ENCODE measurements at regions not wholly inside any gene's neighbourhood (a gene's known extent, or its start where the extent isn't known, plus 50 kb on each side); places are given as distances from the start of the nearest gene placed in this dataset.

GRCh38 chr14:82776958-82777357 lies 1243.3 kb upstream of the SEL1L start:
- no peak for DNase-seq

GRCh38 chr14:82778008-82778590 lies 1244.4 kb upstream of the SEL1L start:
- no peak for DNase-seq
- Histone ChIP-seq H2AFZ (ENCODE audit: low read length) (no peak overlapping the region), H3K4me1 (ENCODE audit: low read length) (no peaks in the 10 kb centered on the region), H3K9me3 (ENCODE audit: low read length) (peaks cover 12% of the 10 kb centered on the region), H3K79me2 (ENCODE audit: low read length) (no peaks in the 10 kb centered on the region), H3K27me3 (ENCODE audit: low read length) (no peaks in the 10 kb centered on the region), H3K9me2 (replicated peaks; ENCODE audit: insufficient read depth, low read length) (no peaks in the 10 kb centered on the region), H3K36me3 (ENCODE audit: insufficient read depth, low read length) (no peaks in the 10 kb centered on the region), H4K20me1 (ENCODE audit: insufficient read depth, low read depth, low read length) (no peaks in the 10 kb centered on the region), H3K4me2 (ENCODE audit: low read depth, low read length, poor library complexity, severe bottlenecking) (no peak overlapping the region), H3K27ac (ENCODE audit: low read length) (no peak overlapping the region), H3K4me3 (ENCODE audit: low read length) (no peak overlapping the region), H3K9ac (ENCODE audit: low read length) (no peak overlapping the region)

More at GRCh38 chr14:82776958-82777357, 1243.3 kb upstream of the SEL1L start:
- Histone ChIP-seq H3K4me3 (ENCODE audit: low read length) (no peak overlapping the region), H3K79me2 (ENCODE audit: low read length) (no peaks in the 10 kb centered on the region), H3K27me3 (ENCODE audit: low read length) (no peaks in the 10 kb centered on the region), H3K4me1 (ENCODE audit: low read length) (no peaks in the 10 kb centered on the region), H3K27ac (ENCODE audit: low read length) (no peak overlapping the region), H3K9ac (ENCODE audit: low read length) (no peak overlapping the region), H2AFZ (ENCODE audit: low read length) (no peak overlapping the region), H3K9me2 (replicated peaks; ENCODE audit: insufficient read depth, low read length) (no peaks in the 10 kb centered on the region), H3K36me3 (ENCODE audit: insufficient read depth, low read length) (no peaks in the 10 kb centered on the region), H3K9me3 (ENCODE audit: low read length) (peaks cover 12% of the 10 kb centered on the region), H3K4me2 (ENCODE audit: low read depth, low read length, poor library complexity, severe bottlenecking) (no peak overlapping the region), H4K20me1 (ENCODE audit: insufficient read depth, low read depth, low read length) (no peaks in the 10 kb centered on the region)

- Histone ChIP-seq H3K4me3 (ENCODE audit: low read length) (no peak overlapping the region), H3K9me2 (replicated peaks; ENCODE audit: insufficient read depth, low read length) (no peaks in the 10 kb centered on the region), H3K27ac (ENCODE audit: low read length) (no peak overlapping the region), H3K79me2 (ENCODE audit: low read length) (no peaks in the 10 kb centered on the region), H4K20me1 (ENCODE audit: insufficient read depth, low read depth, low read length) (no peaks in the 10 kb centered on the region), H3K9ac (ENCODE audit: low read length) (no peak overlapping the region), H2AFZ (ENCODE audit: low read length) (no peak overlapping the region), H3K9me3 (ENCODE audit: low read length) (peaks cover 12% of the 10 kb centered on the region), H3K4me2 (ENCODE audit: low read depth, low read length, poor library complexity, severe bottlenecking) (no peak overlapping the region), H3K27me3 (ENCODE audit: low read length) (no peaks in the 10 kb centered on the region), H3K4me1 (ENCODE audit: low read length) (no peaks in the 10 kb centered on the region), H3K36me3 (ENCODE audit: insufficient read depth, low read length) (no peaks in the 10 kb centered on the region)
- DNase-seq = no peak
Observed at GRCh38 chr14:82778601-82779000, 1244.9 kb upstream of the SEL1L start.

- H3K9ac ChIP-seq (ENCODE audit: low read length) = no peak overlapping the region
- no peaks in the 10 kb centered on the region for H4K20me1 ChIP-seq (ENCODE audit: insufficient read depth, low read depth, low read length)
- DNase-seq = no peak
- H3K79me2 ChIP-seq (ENCODE audit: low read length) = no peaks in the 10 kb centered on the region
- H3K4me3 ChIP-seq (ENCODE audit: low read length) = no peak overlapping the region
- no peak overlapping the region for H2AFZ ChIP-seq (ENCODE audit: low read length)
- peaks cover 11% of the 10 kb centered on the region for H3K9me3 ChIP-seq (ENCODE audit: low read length)
- no peaks in the 10 kb centered on the region for H3K36me3 ChIP-seq (ENCODE audit: insufficient read depth, low read length)
- no peaks in the 10 kb centered on the region for H3K4me1 ChIP-seq (ENCODE audit: low read length)
- no peak overlapping the region for H3K4me2 ChIP-seq (ENCODE audit: low read depth, low read length, poor library complexity, severe bottlenecking)
- H3K27ac ChIP-seq (ENCODE audit: low read length) = no peak overlapping the region
- no peaks in the 10 kb centered on the region for H3K27me3 ChIP-seq (ENCODE audit: low read length)
- no peaks in the 10 kb centered on the region for H3K9me2 ChIP-seq (replicated peaks; ENCODE audit: insufficient read depth, low read length)
Observed at GRCh38 chr14:82779301-82779700, 1245.6 kb upstream of the SEL1L start.

GRCh38 chr14:82785756-82786482 lies 1252.3 kb upstream of the SEL1L start:
- Histone ChIP-seq H3K79me2 (ENCODE audit: low read length) (no peaks in the 10 kb centered on the region), H3K4me1 (ENCODE audit: low read length) (no peaks in the 10 kb centered on the region), H3K27me3 (ENCODE audit: low read length) (no peaks in the 10 kb centered on the region), H3K4me2 (ENCODE audit: low read depth, low read length, poor library complexity, severe bottlenecking) (no peak overlapping the region), H3K9me3 (ENCODE audit: low read length) (peaks cover 13% of the 10 kb centered on the region), H2AFZ (ENCODE audit: low read length) (no peak overlapping the region), H3K36me3 (ENCODE audit: insufficient read depth, low read length) (no peaks in the 10 kb centered on the region), H3K4me3 (ENCODE audit: low read length) (no peak overlapping the region), H3K9me2 (replicated peaks; ENCODE audit: insufficient read depth, low read length) (no peaks in the 10 kb centered on the region), H4K20me1 (ENCODE audit: insufficient read depth, low read depth, low read length) (no peaks in the 10 kb centered on the region), H3K9ac (ENCODE audit: low read length) (no peak overlapping the region), H3K27ac (ENCODE audit: low read length) (no peak overlapping the region)
- DNase-seq = no peak

GRCh38 chr14:82786483-82786880 lies 1252.8 kb upstream of the SEL1L start:
- H3K4me1 ChIP-seq (ENCODE audit: low read length) = no peaks in the 10 kb centered on the region
- H3K9ac ChIP-seq (ENCODE audit: low read length) = no peak overlapping the region
- H3K79me2 ChIP-seq (ENCODE audit: low read length) = no peaks in the 10 kb centered on the region
- H3K27me3 ChIP-seq (ENCODE audit: low read length) = no peaks in the 10 kb centered on the region
- H3K9me3 ChIP-seq (ENCODE audit: low read length) = peaks cover 13% of the 10 kb centered on the region
- DNase-seq = no peak
- H3K9me2 ChIP-seq (replicated peaks; ENCODE audit: insufficient read depth, low read length) = no peaks in the 10 kb centered on the region
- no peak overlapping the region for H3K27ac ChIP-seq (ENCODE audit: low read length)
- H4K20me1 ChIP-seq (ENCODE audit: insufficient read depth, low read depth, low read length) = no peaks in the 10 kb centered on the region
- H3K4me2 ChIP-seq (ENCODE audit: low read depth, low read length, poor library complexity, severe bottlenecking) = no peak overlapping the region
- no peaks in the 10 kb centered on the region for H3K36me3 ChIP-seq (ENCODE audit: insufficient read depth, low read length)
- H2AFZ ChIP-seq (ENCODE audit: low read length) = no peak overlapping the region
- H3K4me3 ChIP-seq (ENCODE audit: low read length) = no peak overlapping the region

- Histone ChIP-seq H3K4me2 (ENCODE audit: low read depth, low read length, poor library complexity, severe bottlenecking) (no peak overlapping the region), H3K79me2 (ENCODE audit: low read length) (no peaks in the 10 kb centered on the region), H3K9ac (ENCODE audit: low read length) (no peak overlapping the region), H2AFZ (ENCODE audit: low read length) (no peak overlapping the region), H3K27ac (ENCODE audit: low read length) (no peak overlapping the region), H4K20me1 (ENCODE audit: insufficient read depth, low read depth, low read length) (no peaks in the 10 kb centered on the region), H3K4me1 (ENCODE audit: low read length) (no peaks in the 10 kb centered on the region), H3K9me2 (replicated peaks; ENCODE audit: insufficient read depth, low read length) (no peaks in the 10 kb centered on the region), H3K9me3 (ENCODE audit: low read length) (0 out of 2 replicates have a peak, but pooled peaks cover 2% of the 10 kb centered on the region), H3K4me3 (ENCODE audit: low read length) (no peak overlapping the region), H3K27me3 (ENCODE audit: low read length) (no peaks in the 10 kb centered on the region), H3K36me3 (ENCODE audit: insufficient read depth, low read length) (no peaks in the 10 kb centered on the region)
- DNase-seq = no peak
Observed at GRCh38 chr14:82796086-82796485, 1262.4 kb upstream of the SEL1L start.

GRCh38 chr14:82798276-82798675 lies 1264.6 kb upstream of the SEL1L start:
- no peak overlapping the region for H3K27ac ChIP-seq (ENCODE audit: low read length)
- H3K9me3 ChIP-seq (ENCODE audit: low read length) = 0 out of 2 replicates have a peak, but pooled peaks cover 2% of the 10 kb centered on the region
- H3K9me2 ChIP-seq (replicated peaks; ENCODE audit: insufficient read depth, low read length) = no peaks in the 10 kb centered on the region
- no peak for DNase-seq
- no peaks in the 10 kb centered on the region for H3K4me1 ChIP-seq (ENCODE audit: low read length)
- no peak overlapping the region for H2AFZ ChIP-seq (ENCODE audit: low read length)
- no peaks in the 10 kb centered on the region for H3K79me2 ChIP-seq (ENCODE audit: low read length)
- H3K4me2 ChIP-seq (ENCODE audit: low read depth, low read length, poor library complexity, severe bottlenecking) = no peak overlapping the region
- no peaks in the 10 kb centered on the region for H4K20me1 ChIP-seq (ENCODE audit: insufficient read depth, low read depth, low read length)
- H3K9ac ChIP-seq (ENCODE audit: low read length) = no peak overlapping the region
- no peaks in the 10 kb centered on the region for H3K36me3 ChIP-seq (ENCODE audit: insufficient read depth, low read length)
- no peaks in the 10 kb centered on the region for H3K27me3 ChIP-seq (ENCODE audit: low read length)
- H3K4me3 ChIP-seq (ENCODE audit: low read length) = no peak overlapping the region
